ENCODE measurements at regions not wholly inside any gene's neighbourhood (a gene's known extent, or its start where the extent isn't known, plus 50 kb on each side); places are given as distances from the start of the nearest gene placed in this dataset.
A peak's percentile ranks its signal among the peaks of the same experiment; 100 is the strongest.

- Histone ChIP-seq H3K4me3 (ENCODE audit: low read depth, low read length) (no peak overlapping the region), H3K36me3 (ENCODE audit: control insufficient read depth, insufficient read depth, low read length) (no peaks in the 10 kb centered on the region), H3K27me3 (ENCODE audit: control insufficient read depth, insufficient read depth, low read length) (no peaks in the 10 kb centered on the region)
- no peak for TF ChIP-seq CTCF (IDR thresholded peaks at IDR 0.05; ENCODE audit: insufficient read depth, low read depth, low read length)
- no peak for DNase-seq (ENCODE audit: low read depth)
- ChIA-PET POLR2A (no interaction called here), CTCF (no interaction called here)
Measured at GRCh38 chr1:222970040-222970439, 155.2 kb downstream of the DISP1 start.

GRCh38 chr1:222970711-222971110 lies 155.9 kb downstream of the DISP1 start:
- no peak for TF ChIP-seq CTCF (IDR thresholded peaks at IDR 0.05; ENCODE audit: insufficient read depth, low read depth, low read length)
- Histone ChIP-seq H3K36me3 (ENCODE audit: control insufficient read depth, insufficient read depth, low read length) (no peaks in the 10 kb centered on the region), H3K27me3 (ENCODE audit: control insufficient read depth, insufficient read depth, low read length) (no peaks in the 10 kb centered on the region), H3K4me3 (ENCODE audit: low read depth, low read length) (no peak overlapping the region)
- POLR2A ChIA-PET: no interaction called here
- CTCF ChIA-PET: no interaction called here
- no peak for DNase-seq (ENCODE audit: low read depth)

GRCh38 chr1:222971146-222971545 lies 156.3 kb downstream of the DISP1 start:
- Histone ChIP-seq H3K4me3 (ENCODE audit: low read depth, low read length) (no peak overlapping the region), H3K27me3 (ENCODE audit: control insufficient read depth, insufficient read depth, low read length) (no peaks in the 10 kb centered on the region), H3K36me3 (ENCODE audit: control insufficient read depth, insufficient read depth, low read length) (no peaks in the 10 kb centered on the region)
- no peak for TF ChIP-seq CTCF (IDR thresholded peaks at IDR 0.05; ENCODE audit: insufficient read depth, low read depth, low read length)
- ChIA-PET POLR2A (no interaction called here), CTCF (no interaction called here)
- no peak for DNase-seq (ENCODE audit: low read depth)

GRCh38 chr1:222973561-222973960 lies 158.7 kb downstream of the DISP1 start:
- no peak for TF ChIP-seq CTCF (IDR thresholded peaks at IDR 0.05; ENCODE audit: insufficient read depth, low read depth, low read length)
- Histone ChIP-seq H3K36me3 (ENCODE audit: control insufficient read depth, insufficient read depth, low read length) (no peaks in the 10 kb centered on the region), H3K27me3 (ENCODE audit: control insufficient read depth, insufficient read depth, low read length) (no peaks in the 10 kb centered on the region), H3K4me3 (ENCODE audit: low read depth, low read length) (no peak overlapping the region)
- DNase-seq (ENCODE audit: low read depth): no peak
- ChIA-PET CTCF (interaction anchor here (0.6 kb wide), 1 partner anchor 113 kb away, joined by 3 read pairs; no protein-coding TSS in a partner anchor), POLR2A (no interaction called here)

GRCh38 chr1:222974496-222974895 lies 159.7 kb downstream of the DISP1 start:
- Histone ChIP-seq H3K27me3 (ENCODE audit: control insufficient read depth, insufficient read depth, low read length) (no peaks in the 10 kb centered on the region), H3K36me3 (ENCODE audit: control insufficient read depth, insufficient read depth, low read length) (no peaks in the 10 kb centered on the region), H3K4me3 (ENCODE audit: low read depth, low read length) (no peak overlapping the region)
- ChIA-PET POLR2A (no interaction called here), CTCF (interaction anchor here (0.6 to 1.3 kb wide), 2 partner anchors 19 to 113 kb away, joined by 3 to 4 read pairs; no protein-coding TSS in a partner anchor)
- no peak for TF ChIP-seq CTCF (IDR thresholded peaks at IDR 0.05; ENCODE audit: insufficient read depth, low read depth, low read length)
- DNase-seq (ENCODE audit: low read depth): peak; percentile 92

Data from BJ (cell line).